Tibial artery (tissue), 4 donors: ENCODE measurements at regions not wholly inside any gene's neighbourhood (a gene's known extent, or its start where the extent isn't known, plus 50 kb on each side); places are given as distances from the start of the nearest gene placed in this dataset.

ENCODE experiments used
- DNase-seq, 2 donors: peaks; one replicate each; pipeline ENCODE4 v3.0.0-alpha.2; 2019
- H3K27ac ChIP-seq, 2 donors: fragments of 200-600 bp; sonication (generic) in 1 of 2; 1 replicate in 1 of 2; 2 replicates in 1 of 2; pipeline ENCODE4 v1.5.1; 2018 to 2019; ENCODE audit warnings: mild to moderate bottlenecking in 1 of 2
- H3K27me3 ChIP-seq, 2 donors: fragments of 200-600 bp; sonication (generic) in 1 of 2; one replicate each; pipeline versions ENCODE4 v1.5.1 to v1.6.0; 2016 to 2019
- H3K36me3 ChIP-seq, 3 donors: fragments of 200-600 bp; sonication (generic) in 2 of 3; one replicate each; pipeline ENCODE4 v1.5.1; 2016 to 2019; ENCODE audit warnings: mild to moderate bottlenecking in 2 of 3
- H3K4me1 ChIP-seq, 4 donors: fragments of 200-600 bp; sonication (generic) in 2 of 4; 1 replicate in 3 of 4; 2 replicates in 1 of 4; pipeline ENCODE4 v1.5.1; 2016 to 2019
- H3K4me3 ChIP-seq, 2 donors: fragments of 200-600 bp; sonication (generic) in 1 of 2; 1 replicate in 1 of 2; 2 replicates in 1 of 2; pipeline ENCODE4 v1.5.1; 2018 to 2019; ENCODE audit warnings: mild to moderate bottlenecking in 2 of 2
- H3K9me3 ChIP-seq, 3 donors: fragments of 200-600 bp; sonication (generic) in 1 of 3; one replicate each; pipeline ENCODE4 v1.5.1; 2016 to 2019
- intact Hi-C: fragments of 100-400 bp; cut with DNase I; formaldehyde crosslinking; loops from one replicate; pipeline ENCODE4 v1.15.0; 2023; ENCODE audit warnings: low total_unique reads
- TF ChIP-seq, protein P1 (sequence below), 2 experiments: fragments of 200-600 bp in 1 of 2; fragments of 450-650 bp in 1 of 2; IDR thresholded peaks; one replicate each; pipeline ENCODE4 v1.5.1; 2017 to 2019; ENCODE audit warnings: antibody characterized with exemption in 2 of 2, mild to moderate bottlenecking in 1 of 2, moderate library complexity in 1 of 2

DNA sequence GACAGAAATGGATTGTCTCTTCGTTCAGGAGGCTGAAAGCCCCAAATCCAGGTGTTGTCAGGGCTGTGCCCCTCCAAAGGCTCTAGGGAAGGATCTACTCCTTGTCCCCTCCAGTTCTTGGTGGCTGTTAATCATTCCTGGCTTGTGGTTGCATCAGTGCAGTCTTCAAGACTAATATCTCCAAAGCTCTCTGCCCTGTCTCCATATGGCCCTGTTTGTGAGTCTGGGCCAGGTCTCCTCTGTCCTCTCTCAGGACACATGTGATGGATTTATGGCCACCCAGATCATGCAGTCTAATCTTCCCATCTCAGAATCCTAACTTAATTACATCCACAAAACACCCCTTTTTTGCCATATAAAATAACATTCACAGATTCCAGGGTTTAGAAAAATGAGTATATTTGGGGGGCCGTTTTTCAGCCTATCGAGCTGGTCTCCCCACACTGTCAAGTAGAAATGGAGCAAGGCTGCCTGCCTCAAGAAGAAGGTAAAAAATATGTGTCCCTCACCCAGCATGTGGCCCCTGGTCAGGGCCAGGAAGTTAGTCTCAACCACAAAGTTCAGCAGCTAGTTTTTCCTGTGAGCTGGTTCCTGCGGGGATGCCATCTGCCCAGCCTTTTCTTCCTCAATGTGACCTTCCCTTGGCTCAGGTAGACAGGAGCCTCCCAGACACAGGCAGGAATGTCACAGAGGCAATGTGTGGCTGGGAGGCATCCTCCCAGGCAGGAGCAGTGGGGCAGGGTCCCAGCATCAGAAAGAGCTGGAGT, 509.4 kb downstream of the IRX1 start:
- TF ChIP-seq, protein P1, sequence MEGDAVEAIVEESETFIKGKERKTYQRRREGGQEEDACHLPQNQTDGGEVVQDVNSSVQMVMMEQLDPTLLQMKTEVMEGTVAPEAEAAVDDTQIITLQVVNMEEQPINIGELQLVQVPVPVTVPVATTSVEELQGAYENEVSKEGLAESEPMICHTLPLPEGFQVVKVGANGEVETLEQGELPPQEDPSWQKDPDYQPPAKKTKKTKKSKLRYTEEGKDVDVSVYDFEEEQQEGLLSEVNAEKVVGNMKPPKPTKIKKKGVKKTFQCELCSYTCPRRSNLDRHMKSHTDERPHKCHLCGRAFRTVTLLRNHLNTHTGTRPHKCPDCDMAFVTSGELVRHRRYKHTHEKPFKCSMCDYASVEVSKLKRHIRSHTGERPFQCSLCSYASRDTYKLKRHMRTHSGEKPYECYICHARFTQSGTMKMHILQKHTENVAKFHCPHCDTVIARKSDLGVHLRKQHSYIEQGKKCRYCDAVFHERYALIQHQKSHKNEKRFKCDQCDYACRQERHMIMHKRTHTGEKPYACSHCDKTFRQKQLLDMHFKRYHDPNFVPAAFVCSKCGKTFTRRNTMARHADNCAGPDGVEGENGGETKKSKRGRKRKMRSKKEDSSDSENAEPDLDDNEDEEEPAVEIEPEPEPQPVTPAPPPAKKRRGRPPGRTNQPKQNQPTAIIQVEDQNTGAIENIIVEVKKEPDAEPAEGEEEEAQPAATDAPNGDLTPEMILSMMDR (IDR thresholded peaks at IDR 0.05): no peak
- H3K36me3 ChIP-seq: no peaks in the 10 kb centered on the region
- H3K4me3 ChIP-seq: no peak overlapping the region
- H3K4me1 ChIP-seq: no peaks in the 10 kb centered on the region
- no peaks in the 10 kb centered on the region for H3K27me3 ChIP-seq
- H3K27ac ChIP-seq: no peak overlapping the region
- DNase-seq: no peak
- intact Hi-C loops: no loop called here
- no peaks in the 10 kb centered on the region for H3K9me3 ChIP-seq

DNA sequence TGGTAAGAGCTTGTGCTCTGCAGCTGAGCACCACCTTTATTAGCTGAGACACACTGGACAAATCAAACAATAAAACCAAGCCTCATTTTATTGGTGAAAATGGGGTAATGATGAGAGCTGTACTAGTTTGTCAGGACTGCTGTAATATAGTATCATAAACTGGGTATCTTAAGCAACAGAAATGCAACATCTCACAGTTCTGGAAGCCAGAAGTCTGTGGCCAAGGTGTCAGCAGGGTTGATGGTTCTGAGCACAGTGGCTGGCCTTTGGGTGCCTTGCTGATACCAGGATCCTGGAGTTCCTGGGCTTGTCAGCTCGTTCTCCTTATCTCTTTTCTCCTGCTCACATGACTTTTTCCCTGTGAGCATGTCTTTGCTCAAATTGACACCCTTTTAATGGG, 513.1 kb downstream of the IRX1 start:
- H3K27me3 ChIP-seq: no peaks in the 10 kb centered on the region
- H3K27ac ChIP-seq: no peak overlapping the region
- TF ChIP-seq, protein P1 (IDR thresholded peaks at IDR 0.05): no peak
- H3K4me3 ChIP-seq: no peak overlapping the region
- no peaks in the 10 kb centered on the region for H3K9me3 ChIP-seq
- intact Hi-C loops: no loop called here
- H3K36me3 ChIP-seq: no peaks in the 10 kb centered on the region
- no peak for DNase-seq
- no peaks in the 10 kb centered on the region for H3K4me1 ChIP-seq

DNA sequence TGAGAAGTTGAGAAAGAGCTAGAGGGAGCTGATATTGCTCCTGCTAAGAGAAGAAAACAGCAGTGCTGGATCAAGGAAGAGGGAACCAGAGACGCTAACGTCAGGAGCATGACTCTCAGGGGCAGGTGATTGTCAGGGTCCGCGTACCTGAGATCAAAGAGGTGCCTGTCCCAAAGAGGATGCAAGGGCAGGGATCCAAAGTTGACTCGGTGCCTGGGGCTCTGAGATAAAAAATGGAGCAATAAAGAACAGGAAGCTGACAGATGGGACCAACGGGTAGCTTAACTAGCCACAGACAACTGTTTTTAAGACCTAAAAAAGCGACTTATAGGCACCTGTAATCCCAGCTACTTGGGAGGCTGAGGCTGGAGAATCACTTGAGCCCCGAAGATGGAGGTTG, 517.8 kb downstream of the IRX1 start:
- intact Hi-C loops: no loop called here
- no peaks in the 10 kb centered on the region for H3K27me3 ChIP-seq
- no peak overlapping the region for H3K4me3 ChIP-seq
- H3K9me3 ChIP-seq: no peaks in the 10 kb centered on the region
- DNase-seq: no peak
- no peaks in the 10 kb centered on the region for H3K4me1 ChIP-seq
- H3K36me3 ChIP-seq: no peaks in the 10 kb centered on the region
- TF ChIP-seq, protein P1 (IDR thresholded peaks at IDR 0.05): no peak
- H3K27ac ChIP-seq: no peak overlapping the region

DNA sequence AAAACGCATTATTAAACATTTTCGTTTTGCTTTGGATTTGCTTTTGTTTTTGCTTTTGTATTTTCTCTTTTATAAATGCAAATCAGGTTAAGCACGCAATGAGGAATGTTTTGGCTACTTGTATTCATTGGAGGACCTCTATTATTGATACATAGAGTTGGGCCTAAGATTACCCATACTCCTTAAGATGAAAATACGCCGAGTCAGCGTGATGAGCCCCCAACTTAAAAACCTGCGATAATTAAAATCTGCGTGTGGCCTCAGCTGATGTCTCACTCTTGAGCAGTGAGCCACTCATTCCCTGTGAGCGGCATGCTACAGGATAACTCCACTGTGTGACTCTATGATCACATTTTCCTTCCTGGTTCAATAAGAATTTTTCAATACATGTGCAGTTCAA, 518.3 kb downstream of the IRX1 start:
- TF ChIP-seq, protein P1 (IDR thresholded peaks at IDR 0.05): no peak
- H3K36me3 ChIP-seq: no peaks in the 10 kb centered on the region
- no peaks in the 10 kb centered on the region for H3K9me3 ChIP-seq
- intact Hi-C loops: no loop called here
- no peak overlapping the region for H3K4me3 ChIP-seq
- H3K27ac ChIP-seq: no peak overlapping the region
- H3K27me3 ChIP-seq: no peaks in the 10 kb centered on the region
- no peak for DNase-seq
- H3K4me1 ChIP-seq: no peaks in the 10 kb centered on the region

DNA sequence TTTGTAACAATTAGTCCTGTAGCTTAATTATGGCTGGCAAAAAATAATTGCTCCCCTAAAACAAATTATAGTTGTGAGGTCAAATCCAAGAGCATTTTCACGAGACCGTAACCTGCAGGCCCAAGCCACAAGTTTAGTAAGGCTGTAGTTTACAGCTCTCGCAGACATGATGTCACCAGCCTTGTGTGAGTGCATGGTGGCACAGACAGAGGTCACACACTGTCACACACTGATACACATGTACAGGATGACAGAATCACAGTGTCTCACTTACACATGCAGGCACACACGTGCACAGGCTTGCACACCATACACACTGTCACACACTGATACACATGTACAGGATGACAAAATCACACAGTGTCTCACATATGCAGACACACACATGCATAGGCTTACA, 518.8 kb downstream of the IRX1 start:
- intact Hi-C loops: no loop called here

More for the DNA sequence above, 518.8 kb downstream of the IRX1 start:
- Histone ChIP-seq H3K4me1 (no peaks in the 10 kb centered on the region), H3K27ac (no peak overlapping the region), H3K4me3 (no peak overlapping the region), H3K36me3 (no peaks in the 10 kb centered on the region), H3K9me3 (no peaks in the 10 kb centered on the region), H3K27me3 (no peaks in the 10 kb centered on the region)
- TF ChIP-seq, protein P1 (IDR thresholded peaks at IDR 0.05): no peak
- no peak for DNase-seq
